ENCODE measurements at regions not wholly inside any gene's neighbourhood (a gene's known extent, or its start where the extent isn't known, plus 50 kb on each side); places are given as distances from the start of the nearest gene placed in this dataset.

- TF ChIP-seq, protein P1, sequence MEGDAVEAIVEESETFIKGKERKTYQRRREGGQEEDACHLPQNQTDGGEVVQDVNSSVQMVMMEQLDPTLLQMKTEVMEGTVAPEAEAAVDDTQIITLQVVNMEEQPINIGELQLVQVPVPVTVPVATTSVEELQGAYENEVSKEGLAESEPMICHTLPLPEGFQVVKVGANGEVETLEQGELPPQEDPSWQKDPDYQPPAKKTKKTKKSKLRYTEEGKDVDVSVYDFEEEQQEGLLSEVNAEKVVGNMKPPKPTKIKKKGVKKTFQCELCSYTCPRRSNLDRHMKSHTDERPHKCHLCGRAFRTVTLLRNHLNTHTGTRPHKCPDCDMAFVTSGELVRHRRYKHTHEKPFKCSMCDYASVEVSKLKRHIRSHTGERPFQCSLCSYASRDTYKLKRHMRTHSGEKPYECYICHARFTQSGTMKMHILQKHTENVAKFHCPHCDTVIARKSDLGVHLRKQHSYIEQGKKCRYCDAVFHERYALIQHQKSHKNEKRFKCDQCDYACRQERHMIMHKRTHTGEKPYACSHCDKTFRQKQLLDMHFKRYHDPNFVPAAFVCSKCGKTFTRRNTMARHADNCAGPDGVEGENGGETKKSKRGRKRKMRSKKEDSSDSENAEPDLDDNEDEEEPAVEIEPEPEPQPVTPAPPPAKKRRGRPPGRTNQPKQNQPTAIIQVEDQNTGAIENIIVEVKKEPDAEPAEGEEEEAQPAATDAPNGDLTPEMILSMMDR (conservative IDR thresholded peaks at IDR 0.05) = no peak
- no peak for TF ChIP-seq ZFX (IDR thresholded peaks at IDR 0.05)
Measured at GRCh38 chr12:34403706-34404376, 381.5 kb downstream of the ALG10 start.
